Pulmonary artery endothelial cell (primary cell): ENCODE measurements at regions not wholly inside any gene's neighbourhood (a gene's known extent, or its start where the extent isn't known, plus 50 kb on each side); places are given as distances from the start of the nearest gene placed in this dataset.
"Not testable (repeated sequence)": the region's sequence is repeated elsewhere in the genome, so short reads cannot be mapped to it uniquely, and the experiment has no call there.

Experiments
- DNase-seq: peaks from one replicate; pipeline ENCODE4 v3.0.0-alpha.2; 2011; ENCODE audit warnings: low read depth, low spot score

DNA sequence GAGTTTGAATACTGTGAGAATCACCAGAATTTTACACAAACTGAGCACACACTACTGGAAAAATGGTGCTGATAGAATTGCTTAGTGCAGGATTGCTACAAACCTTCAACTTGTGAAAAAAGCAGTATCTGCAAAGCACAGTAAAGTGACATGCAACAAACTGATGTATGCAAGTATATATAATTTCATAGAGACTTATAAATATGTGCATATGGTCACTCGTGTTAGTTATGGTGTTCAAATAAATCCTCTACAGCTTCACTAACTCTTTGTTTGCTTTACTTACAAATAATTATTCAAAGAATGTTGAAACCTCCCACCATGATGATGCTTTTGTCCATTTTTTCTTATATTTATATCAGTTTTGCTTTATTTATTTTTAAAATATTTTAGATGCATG is 1130.9 kb upstream of the CELF2 start:
- no peak for DNase-seq

- DNase-seq, result no peak
These were observed 1122.2 kb upstream of the CELF2 start for GRCh38 chr10:9895453-9895852.

DNA sequence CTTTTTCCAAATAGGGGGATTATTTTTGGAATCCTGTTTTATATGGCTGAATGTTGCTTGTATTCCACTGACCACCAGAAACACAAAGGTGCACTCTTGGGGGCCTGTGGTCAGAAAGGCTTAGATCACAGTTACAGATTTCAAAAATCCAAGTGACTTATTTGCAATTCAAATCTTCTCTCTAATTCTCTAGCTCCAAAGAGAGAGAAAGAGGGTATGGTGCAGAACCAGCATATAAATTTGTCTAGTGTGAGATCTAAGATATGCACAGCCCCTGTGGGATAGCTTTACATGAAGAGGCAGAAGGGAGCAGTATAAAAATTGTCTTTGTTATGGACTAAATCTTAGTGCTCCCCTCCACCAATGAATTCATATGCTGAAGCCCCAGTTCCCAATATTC is 1121.7 kb upstream of the CELF2 start:
- DNase-seq, result no peak

DNA sequence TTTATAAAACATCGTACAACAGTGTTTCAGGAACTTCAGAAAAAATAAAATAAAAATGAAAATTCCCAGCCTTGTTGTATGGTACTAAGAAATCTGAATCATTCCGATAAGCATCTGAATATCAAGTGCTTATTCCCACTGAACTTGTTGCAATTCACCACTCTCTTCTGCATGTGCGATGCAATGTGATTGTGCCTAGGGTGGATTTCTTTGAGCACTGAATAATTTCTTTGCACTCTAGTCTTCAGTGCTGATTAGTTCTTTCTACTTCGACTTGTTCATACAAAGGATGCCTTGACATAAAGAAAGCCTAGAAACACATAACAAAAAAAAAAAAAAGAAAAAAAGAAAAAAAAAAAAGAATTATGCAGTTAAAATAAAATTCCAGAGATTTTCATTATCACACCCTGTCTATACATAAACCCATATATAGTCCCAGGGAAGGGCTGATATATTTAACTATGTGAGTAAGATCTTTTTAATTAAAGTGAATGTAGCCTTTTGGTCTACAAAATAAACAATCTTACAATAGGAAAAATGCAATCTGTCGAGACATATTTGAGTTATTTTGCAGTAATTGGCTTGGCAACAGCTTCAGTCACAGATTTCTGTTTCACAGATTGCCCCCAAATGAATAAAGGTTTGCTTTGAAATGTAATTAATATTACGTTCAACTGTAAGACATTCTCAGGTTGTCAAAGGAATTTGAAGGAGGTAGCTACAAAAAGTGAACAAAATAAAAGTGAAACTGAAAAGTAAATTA is 1118.9 kb upstream of the CELF2 start:
- DNase-seq, result no peak

- DNase-seq, result no peak
These were observed 1116.9 kb upstream of the CELF2 start for GRCh38 chr10:9900751-9901150.

DNA sequence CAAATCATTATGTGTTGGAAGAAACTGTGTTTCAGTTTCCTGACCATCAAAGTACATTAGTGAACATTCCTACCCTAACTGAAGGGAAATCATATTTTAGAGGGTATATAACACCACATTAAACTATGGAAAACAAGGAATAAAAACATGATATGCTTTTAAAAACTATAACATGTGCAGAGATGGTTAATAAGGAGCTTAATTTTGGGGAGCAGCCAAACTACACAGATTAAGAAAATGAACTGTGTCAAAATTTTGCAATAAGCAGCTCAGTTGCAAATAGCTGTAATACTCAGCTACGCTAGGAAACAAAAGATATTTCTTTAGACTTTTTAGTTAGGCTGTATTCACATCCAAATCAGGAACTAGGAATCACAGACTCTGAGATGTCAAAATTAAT is 1115.7 kb upstream of the CELF2 start:
- DNase-seq, result no peak

DNA sequence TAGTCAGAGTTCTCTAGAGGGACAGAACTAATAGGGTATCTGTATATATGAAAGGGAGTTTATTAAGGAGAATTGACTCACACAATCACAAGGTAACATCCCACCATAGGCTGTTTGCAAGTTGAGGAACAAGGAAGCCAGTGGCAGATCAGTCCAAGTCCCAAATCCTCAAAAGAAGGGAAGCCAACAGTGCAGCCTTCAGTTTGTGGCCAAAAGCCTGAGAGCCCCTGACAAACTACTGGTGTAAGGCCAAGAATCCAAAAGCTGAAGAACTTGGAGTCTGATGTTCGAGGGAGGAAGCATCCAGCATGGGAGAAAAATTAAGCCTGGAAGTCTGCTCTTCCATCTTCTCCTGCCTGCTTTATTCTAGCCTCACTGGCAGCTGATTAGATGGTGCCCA is 1107.2 kb upstream of the CELF2 start:
- DNase-seq, result no peak

DNA sequence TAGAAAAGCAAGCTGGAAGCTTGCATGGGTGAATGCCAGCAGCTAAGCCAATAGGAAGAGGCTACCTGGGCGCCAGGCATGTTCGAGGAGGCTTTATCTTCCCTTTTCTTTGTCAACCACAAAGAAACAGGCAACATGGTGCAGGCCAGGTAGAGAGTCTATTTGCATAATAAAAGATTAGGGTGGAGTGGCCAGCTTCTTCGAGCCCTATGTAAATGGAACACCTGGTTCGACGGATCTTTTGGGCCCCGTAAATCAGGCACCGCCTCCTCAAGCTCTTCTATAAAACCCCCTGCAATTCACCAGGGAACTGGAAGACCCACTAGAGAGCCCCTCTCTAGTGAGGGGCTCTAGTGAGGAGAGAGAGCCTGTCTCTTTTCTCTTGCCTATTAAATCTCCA is 1106.2 kb upstream of the CELF2 start:
- no peak for DNase-seq

GRCh38 chr10:9913876-9914514 is 1103.7 kb upstream of the CELF2 start:
- DNase-seq, result no peak

DNA sequence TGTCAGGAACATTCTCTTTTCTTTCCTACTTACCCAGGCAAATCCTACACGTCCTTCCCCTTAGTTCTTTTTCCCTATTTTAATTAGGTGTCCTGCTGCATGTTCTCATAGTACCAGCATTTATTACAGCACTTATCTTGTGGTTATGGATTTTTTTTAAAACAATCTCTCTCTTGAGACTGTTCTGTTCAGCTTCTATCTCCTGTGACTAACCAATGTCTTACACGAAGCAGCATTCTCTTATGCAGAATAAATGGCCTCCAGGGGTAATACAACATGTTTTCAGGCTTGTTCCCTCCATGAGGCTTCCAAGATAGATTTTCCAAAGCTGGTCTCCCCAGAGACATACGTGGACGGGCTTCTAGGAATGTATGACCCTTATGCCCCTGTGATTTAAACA is 1096.1 kb upstream of the CELF2 start:
- DNase-seq, result no peak

DNA sequence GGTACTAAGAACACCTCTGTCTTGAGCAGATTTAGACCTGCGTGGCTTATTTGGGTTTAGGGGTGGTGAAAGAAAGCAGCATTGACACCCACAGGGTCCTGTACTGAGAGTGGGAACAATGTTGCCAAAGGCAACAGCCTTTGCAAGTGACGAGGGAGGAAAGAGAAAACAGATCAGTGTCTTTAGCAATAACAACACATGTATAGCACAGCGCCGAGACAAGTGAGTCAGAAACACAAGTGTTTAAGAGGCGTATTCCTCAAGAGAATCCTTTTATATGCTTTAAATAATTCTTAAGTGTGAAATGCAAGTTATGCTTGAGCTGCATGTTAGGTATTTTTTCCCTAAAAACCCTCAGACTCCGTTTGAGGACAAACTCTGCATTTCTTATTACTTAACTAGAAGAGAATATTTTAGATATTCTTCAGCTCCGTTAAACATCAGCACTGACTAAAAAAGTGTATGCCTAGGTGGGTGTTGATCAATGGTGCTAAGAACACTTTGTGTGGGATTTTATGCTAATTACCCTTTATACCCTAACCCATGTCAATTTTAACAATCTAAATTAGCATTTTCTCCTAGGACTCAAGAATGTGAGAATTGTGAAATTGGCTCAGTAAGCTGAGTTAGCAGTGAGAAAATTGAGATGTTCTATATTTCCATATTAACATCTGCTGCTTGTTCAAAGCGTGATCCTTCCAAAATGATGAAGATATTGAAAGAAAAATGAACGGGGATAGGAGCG is 1095.4 kb upstream of the CELF2 start:
- no peak for DNase-seq

GRCh38 chr10:9926003-9926402 is 1091.7 kb upstream of the CELF2 start:
- DNase-seq, result no peak

GRCh38 chr10:9926881-9927280 is 1090.8 kb upstream of the CELF2 start:
- DNase-seq, result no peak

DNA sequence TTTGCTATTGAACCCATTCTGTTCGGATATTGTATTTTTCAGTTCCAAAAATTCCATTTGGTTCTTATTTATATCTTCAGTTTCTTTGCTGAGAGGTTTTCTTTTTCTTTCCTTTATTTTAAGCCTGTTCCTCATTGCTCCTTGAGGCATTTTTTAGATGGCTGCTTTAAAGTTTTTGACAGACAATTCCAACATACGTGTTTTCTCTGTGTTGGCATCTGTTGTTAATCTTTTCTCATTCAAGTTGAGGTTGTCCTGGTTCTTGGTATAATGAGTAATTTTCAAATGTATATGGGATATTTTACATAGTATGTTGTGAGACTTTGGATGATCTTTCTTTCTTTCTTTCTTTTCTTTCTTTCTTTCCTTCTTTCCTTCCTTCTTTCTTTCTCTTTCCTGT is 1078.0 kb upstream of the CELF2 start:
- no peak for DNase-seq

- DNase-seq, result no peak
These were observed 1073.0 kb upstream of the CELF2 start for GRCh38 chr10:9944690-9945089.

DNA sequence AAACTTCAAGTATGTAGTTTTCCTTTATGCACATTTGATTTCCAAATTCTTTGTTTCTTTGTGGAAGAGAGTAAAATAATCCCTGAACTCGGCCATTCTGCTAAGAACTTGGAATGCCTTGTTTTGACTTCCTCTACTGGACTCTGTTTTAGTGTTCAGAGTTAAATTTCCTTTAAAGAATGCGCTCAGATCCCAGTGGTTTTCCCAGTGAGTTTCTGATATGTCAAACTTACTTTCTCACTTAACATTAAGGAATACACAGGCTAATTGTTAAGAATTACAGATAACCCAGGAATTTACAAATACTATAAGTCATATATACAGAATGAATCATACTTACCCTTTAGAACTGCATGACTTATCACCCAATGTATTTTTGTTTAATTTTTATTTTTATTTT is 1067.6 kb upstream of the CELF2 start:
- DNase-seq, result no peak

- no peak for DNase-seq
These were observed 1066.0 kb upstream of the CELF2 start for GRCh38 chr10:9951481-9952257.

DNA sequence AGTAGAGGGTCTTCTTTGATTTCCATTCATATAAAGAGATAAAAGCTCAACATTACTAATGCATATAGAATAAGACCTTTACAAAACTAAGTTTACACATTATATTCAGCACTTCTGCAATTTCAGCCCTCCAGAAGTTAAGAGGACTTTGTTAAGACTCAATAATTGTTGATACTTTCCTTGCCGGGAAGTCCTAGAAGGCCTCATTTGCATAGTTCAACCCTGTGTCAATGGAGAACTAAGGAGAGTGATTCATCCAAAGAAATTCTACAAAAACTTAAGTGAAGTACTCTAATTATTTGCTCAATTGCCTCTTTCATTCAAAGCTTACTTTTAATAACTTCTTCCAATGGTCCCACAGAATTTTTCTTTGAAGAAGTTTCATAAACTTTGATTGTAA is 1060.3 kb upstream of the CELF2 start:
- no peak for DNase-seq

GRCh38 chr10:9957876-9958275 is 1059.8 kb upstream of the CELF2 start:
- DNase-seq, result not testable (repeated sequence)

DNA sequence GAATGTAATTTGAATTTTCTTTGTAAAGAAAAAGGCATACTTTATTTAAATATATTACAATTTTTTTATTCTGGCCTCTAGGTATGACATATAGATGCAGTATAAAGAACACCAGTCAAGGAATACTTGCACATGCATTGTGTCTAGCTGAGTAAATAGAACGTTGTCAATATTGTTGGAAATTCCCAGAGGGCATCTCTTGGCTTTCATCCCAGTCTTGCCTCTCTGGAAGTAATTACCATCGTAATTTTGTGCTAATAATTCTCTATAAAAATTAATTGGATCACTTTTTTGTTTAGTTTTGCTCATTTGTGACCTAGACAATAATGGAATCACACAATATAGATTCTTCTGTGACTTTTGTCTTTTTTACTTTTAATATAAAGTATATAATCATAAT is 1052.3 kb upstream of the CELF2 start:
- no peak for DNase-seq

- DNase-seq, result no peak
These were observed 1030.9 kb upstream of the CELF2 start for GRCh38 chr10:9986786-9987185.

- DNase-seq, result no peak
These were observed 1030.5 kb upstream of the CELF2 start for GRCh38 chr10:9987197-9987596.
